Testis (tissue), 2 donors: ENCODE measurements at regions not wholly inside any gene's neighbourhood (a gene's known extent, or its start where the extent isn't known, plus 50 kb on each side); places are given as distances from the start of the nearest gene placed in this dataset.

Experiments
- DNase-seq: peaks from one replicate; pipeline ENCODE4 v3.0.0-alpha.2; 2019
- H3K27ac ChIP-seq, 2 donors: fragments of 200-600 bp; sonication (generic); one replicate each; pipeline ENCODE4 v1.5.1; 2019
- H3K27me3 ChIP-seq: fragments of 200-600 bp; sonication (generic); one replicate; pipeline ENCODE4 v1.5.1; 2019
- H3K36me3 ChIP-seq: fragments of 200-600 bp; sonication (generic); one replicate; pipeline ENCODE4 v1.5.1; 2017; ENCODE audit warnings: low read depth; ENCODE audit errors: missing control alignments
- H3K4me1 ChIP-seq: fragments of 200-600 bp; sonication (generic); one replicate; pipeline ENCODE4 v1.5.1; 2019
- H3K4me3 ChIP-seq, 2 donors: fragments of 200-600 bp; sonication (generic); one replicate each; pipeline ENCODE4 v1.5.1; 2017 to 2019
- H3K9me3 ChIP-seq: fragments of 200-600 bp; sonication (generic); one replicate; pipeline ENCODE4 v1.5.1; 2017
- POLR2A ChIP-seq: fragments of 450-650 bp; IDR thresholded peaks from one replicate; pipeline ENCODE4 v1.6.1; 2017; ENCODE audit warnings: antibody characterized with exemption, mild to moderate bottlenecking, moderate library complexity
- WGBS, 2 donors: methylation state at CpG; one replicate each; pipeline ENCODE4 v1.1.5; 2018; 5-methylcytosine and 5-hydroxymethylcytosine counted together
- intact Hi-C: fragments of 100-400 bp; cut with DNase I; formaldehyde crosslinking; loops from one replicate; pipeline ENCODE4 v1.15.1; 2023; ENCODE audit warnings: low total_unique reads
- TF ChIP-seq, protein P1 (sequence below), 3 experiments: fragments of 450-650 bp in 2 of 3; fragments of 200-600 bp in 1 of 3; sonication (generic) in 1 of 3; IDR thresholded peaks; one replicate each; pipeline ENCODE4 v1.5.1; 2016 to 2019; ENCODE audit warnings: antibody characterized with exemption in 3 of 3, mild to moderate bottlenecking in 2 of 3, moderate library complexity in 1 of 3

DNA sequence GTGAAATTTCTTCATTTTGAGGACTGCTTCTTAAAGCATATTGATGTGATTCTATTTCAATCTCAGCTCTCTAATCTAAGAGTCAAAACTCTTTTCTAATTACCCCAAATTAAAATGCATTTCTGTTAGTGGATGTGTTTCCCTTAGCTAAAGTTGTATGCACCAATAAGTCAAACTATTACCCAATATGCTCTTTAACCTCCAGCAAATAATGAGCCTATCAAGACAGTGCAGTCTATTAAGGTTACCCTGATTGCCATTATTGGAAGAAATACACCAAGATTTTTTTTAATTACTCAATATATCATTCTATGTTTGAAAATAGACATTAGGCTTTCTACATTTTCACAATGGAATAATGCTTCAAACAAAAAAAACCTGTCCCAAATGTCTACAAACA, 310.0 kb downstream of the BTG1 start:
- intact Hi-C loops = no loop called here
- H3K9me3 ChIP-seq = no peaks in the 10 kb centered on the region
- H3K36me3 ChIP-seq = no peaks in the 10 kb centered on the region

DNA sequence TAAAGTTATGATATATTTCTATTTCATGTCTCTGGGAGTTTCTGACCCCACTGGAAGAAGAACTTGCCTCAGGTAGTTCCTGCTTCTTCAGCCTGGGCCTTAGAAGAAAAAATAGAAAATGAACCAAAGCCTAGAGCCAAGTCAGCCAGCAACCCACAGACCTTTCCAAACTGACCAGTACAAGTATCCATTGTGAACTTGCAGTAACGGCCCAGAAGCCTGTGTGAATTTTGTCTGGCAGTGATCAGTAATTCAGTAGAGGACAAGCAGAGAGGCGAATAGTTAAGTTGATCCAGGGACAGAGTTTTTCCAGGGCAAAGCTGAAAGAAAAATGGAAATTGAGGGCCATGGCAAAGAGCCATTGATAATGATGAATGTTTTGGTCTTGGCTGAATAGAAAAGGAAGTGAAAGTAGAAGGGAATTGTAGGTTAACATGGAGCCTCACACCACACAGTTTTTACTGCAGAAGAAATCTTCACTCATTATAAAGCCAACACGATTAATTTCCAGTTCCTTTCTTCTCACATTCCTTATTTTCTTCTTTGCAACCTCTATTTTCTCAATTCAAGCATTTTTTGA, 311.8 kb downstream of the BTG1 start:
- Histone ChIP-seq H3K4me1 (no peaks in the 10 kb centered on the region), H3K27me3 (no peaks in the 10 kb centered on the region), H3K36me3 (no peaks in the 10 kb centered on the region), H3K9me3 (no peaks in the 10 kb centered on the region), H3K27ac (peak overlapping the region in 1 of 2 donors; percentile 21), H3K4me3 (no peak overlapping the region)
- WGBS, 2 donors = 55 to 73% methylated on average over 3 of the region's 3 CpGs
- TF ChIP-seq POLR2A = no peak
- TF ChIP-seq, protein P1, sequence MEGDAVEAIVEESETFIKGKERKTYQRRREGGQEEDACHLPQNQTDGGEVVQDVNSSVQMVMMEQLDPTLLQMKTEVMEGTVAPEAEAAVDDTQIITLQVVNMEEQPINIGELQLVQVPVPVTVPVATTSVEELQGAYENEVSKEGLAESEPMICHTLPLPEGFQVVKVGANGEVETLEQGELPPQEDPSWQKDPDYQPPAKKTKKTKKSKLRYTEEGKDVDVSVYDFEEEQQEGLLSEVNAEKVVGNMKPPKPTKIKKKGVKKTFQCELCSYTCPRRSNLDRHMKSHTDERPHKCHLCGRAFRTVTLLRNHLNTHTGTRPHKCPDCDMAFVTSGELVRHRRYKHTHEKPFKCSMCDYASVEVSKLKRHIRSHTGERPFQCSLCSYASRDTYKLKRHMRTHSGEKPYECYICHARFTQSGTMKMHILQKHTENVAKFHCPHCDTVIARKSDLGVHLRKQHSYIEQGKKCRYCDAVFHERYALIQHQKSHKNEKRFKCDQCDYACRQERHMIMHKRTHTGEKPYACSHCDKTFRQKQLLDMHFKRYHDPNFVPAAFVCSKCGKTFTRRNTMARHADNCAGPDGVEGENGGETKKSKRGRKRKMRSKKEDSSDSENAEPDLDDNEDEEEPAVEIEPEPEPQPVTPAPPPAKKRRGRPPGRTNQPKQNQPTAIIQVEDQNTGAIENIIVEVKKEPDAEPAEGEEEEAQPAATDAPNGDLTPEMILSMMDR (IDR thresholded peaks at IDR 0.05) = no peak
- peak; percentile 14 for DNase-seq
- intact Hi-C loops = no loop called here

More for the DNA sequence above, 310.0 kb downstream of the BTG1 start:
- H3K27ac ChIP-seq = no peak overlapping the region
- no peaks in the 10 kb centered on the region for H3K27me3 ChIP-seq
- H3K4me1 ChIP-seq = no peaks in the 10 kb centered on the region
- no peak for TF ChIP-seq POLR2A
- TF ChIP-seq, protein P1 (IDR thresholded peaks at IDR 0.05) = no peak
- DNase-seq = no peak
- no peak overlapping the region for H3K4me3 ChIP-seq

DNA sequence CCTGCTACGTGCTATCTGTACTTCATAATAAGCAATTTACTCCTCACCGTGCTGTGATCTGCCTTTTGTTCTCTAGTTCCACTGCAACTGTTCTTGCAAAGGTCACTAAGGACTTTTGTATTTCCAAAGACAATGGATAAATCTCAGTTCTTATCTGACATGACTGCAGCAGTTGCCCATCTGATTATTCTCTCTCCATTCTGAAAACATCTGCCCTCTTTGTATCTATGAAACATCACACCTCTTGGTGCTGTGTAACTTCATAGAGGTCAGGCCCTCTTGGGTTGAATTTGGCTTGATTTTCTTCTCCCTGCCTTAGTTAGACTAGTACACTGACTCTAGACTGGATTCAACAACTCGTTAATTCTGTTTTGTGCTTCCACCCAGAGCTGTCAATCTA, 319.6 kb downstream of the BTG1 start:
- intact Hi-C loops = no loop called here
- H3K27ac ChIP-seq = no peak overlapping the region
- no peaks in the 10 kb centered on the region for H3K9me3 ChIP-seq
- no peaks in the 10 kb centered on the region for H3K4me1 ChIP-seq
- no peak for DNase-seq
- no peak for TF ChIP-seq POLR2A
- TF ChIP-seq, protein P1 (IDR thresholded peaks at IDR 0.05) = no peak
- H3K36me3 ChIP-seq = no peaks in the 10 kb centered on the region
- 67 to 74% methylated on average over 3 of the region's 3 CpGs for WGBS, 2 donors
- no peaks in the 10 kb centered on the region for H3K27me3 ChIP-seq
- no peak overlapping the region for H3K4me3 ChIP-seq

DNA sequence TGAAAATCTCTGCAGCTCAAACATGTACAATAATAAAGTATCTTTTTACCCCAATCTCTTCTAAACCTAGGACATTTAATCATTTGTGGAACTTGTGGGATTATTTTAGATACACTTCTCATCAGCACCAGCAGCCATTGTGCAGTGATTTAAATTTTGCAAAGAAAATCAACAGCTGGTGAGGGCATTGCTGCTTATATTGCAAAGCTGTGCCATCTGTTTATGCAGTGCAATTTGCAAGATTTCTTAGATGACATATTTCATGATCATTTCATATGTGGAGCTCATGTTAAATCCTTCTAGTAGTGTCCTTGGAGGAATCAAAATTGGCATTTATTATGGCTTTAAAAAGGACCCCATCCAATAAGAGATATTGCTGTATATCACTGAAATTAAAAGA, 320.7 kb downstream of the BTG1 start:
- intact Hi-C loops = no loop called here
- DNase-seq = no peak
- no peaks in the 10 kb centered on the region for H3K27me3 ChIP-seq
- H3K9me3 ChIP-seq = no peaks in the 10 kb centered on the region
- no peaks in the 10 kb centered on the region for H3K36me3 ChIP-seq
- no peak overlapping the region for H3K27ac ChIP-seq
- no peak overlapping the region for H3K4me3 ChIP-seq
- TF ChIP-seq POLR2A = no peak
- TF ChIP-seq, protein P1 (IDR thresholded peaks at IDR 0.05) = no peak
- H3K4me1 ChIP-seq = no peaks in the 10 kb centered on the region

DNA sequence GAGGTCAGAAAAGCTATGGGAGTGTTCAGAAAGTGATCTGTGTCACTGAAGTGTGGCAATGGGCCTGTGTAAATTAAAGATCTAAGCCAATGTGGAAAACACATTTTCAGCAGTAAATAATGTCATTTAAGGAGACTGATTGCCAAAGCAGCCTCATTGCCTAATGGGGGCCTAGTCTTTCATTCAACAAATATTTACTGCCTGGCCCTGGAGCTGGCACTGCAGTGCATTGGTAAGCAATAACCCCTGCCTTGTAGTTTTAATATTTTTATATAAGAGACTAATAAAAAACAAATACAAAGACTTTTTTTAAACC, 326.6 kb downstream of the BTG1 start:
- intact Hi-C loops = no loop called here
- Histone ChIP-seq H3K27me3 (no peaks in the 10 kb centered on the region), H3K27ac (no peak overlapping the region), H3K36me3 (no peaks in the 10 kb centered on the region), H3K4me3 (no peak overlapping the region), H3K9me3 (no peaks in the 10 kb centered on the region), H3K4me1 (no peaks in the 10 kb centered on the region)
- TF ChIP-seq POLR2A = no peak
- DNase-seq = no peak
